ENCODE measurements at regions not wholly inside any gene's neighbourhood (a gene's known extent, or its start where the extent isn't known, plus 50 kb on each side); places are given as distances from the start of the nearest gene placed in this dataset.
"Not testable (repeated sequence)": the region's sequence is repeated elsewhere in the genome, so short reads cannot be mapped to it uniquely, and the experiment has no call there.

- DNase-seq (ENCODE audit: low read depth in 4 of 4, low spot score in 3 of 4) = no peak
These were observed 55.0 kb upstream of the PAK3 start for GRCh38 chrX:111041018-111041462.

GRCh38 chrX:111040377-111041017 lies 55.5 kb upstream of the PAK3 start:
- no peak for DNase-seq (ENCODE audit: low read depth in 4 of 4, low spot score in 3 of 4)

DNA sequence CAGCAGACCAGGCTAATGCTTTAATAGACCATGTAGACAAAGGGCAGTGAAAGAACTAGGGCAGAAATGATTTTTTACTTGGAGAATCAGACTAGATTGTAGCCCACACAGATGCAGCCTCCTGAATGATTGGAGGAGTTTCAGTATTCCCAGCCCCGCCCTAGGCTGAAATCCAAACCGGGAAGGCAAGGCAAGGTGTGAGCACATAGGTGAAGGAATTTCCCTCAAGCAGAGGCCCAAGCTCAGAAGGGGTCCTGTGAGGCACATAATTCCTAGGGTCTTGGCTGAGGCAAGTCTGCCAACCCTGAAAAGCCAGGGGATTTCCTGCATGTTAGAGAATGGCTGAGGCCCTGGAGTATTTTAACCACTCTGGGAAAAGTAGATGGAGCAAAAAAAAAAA lies 56.4 kb upstream of the PAK3 start:
- no peak for DNase-seq (ENCODE audit: low read depth in 4 of 4, low spot score in 3 of 4)

DNA sequence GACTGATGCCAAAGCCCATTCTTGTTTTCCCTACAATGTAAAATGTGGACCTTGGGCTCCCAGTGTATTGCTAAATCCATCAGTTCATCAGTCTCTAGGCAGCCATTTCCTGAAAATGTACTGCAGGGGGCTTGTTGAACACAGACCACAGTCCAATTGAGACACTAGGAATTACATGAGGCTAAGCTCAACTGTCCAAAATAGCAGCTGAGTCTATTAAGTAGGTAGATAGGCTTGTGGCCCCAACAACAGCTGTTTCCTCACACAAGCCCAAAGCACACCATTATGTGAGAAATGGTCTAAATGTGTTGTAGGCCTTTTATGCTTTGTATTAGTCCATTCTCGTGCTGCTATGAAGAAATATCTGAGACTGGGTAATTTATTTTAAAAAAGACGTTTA lies 60.0 kb upstream of the PAK3 start:
- no peak for DNase-seq (ENCODE audit: low read depth in 4 of 4, low spot score in 3 of 4)

DNA sequence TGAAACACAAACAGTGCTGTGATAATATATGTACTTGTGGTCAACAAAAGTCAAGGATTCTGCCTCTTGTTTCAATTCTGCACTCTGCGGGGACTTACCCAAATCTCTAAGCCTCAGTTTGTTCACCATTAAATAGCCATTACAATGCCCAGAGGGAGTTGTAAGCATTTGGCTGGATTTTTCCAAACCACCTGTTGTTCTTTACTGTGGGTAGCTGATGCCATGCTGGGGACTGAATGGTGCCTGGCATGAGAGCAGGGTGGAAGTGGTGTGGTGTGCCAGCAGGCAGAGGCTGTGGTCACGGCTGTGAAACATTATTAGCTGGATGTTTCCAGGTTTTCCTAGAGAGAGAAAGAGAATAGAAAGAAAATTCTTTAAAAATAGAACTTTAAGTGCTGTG lies 60.7 kb upstream of the PAK3 start:
- DNase-seq (ENCODE audit: low read depth in 4 of 4, low spot score in 3 of 4) = no peak

- not testable (repeated sequence) for DNase-seq (ENCODE audit: low read depth in 4 of 4, low spot score in 3 of 4)
These were observed 73.0 kb upstream of the PAK3 start for GRCh38 chrX:111022998-111023397.

- DNase-seq (ENCODE audit: low read depth in 4 of 4, low spot score in 3 of 4) = no peak
These were observed 75.7 kb upstream of the PAK3 start for GRCh38 chrX:111020283-111020682.

DNA sequence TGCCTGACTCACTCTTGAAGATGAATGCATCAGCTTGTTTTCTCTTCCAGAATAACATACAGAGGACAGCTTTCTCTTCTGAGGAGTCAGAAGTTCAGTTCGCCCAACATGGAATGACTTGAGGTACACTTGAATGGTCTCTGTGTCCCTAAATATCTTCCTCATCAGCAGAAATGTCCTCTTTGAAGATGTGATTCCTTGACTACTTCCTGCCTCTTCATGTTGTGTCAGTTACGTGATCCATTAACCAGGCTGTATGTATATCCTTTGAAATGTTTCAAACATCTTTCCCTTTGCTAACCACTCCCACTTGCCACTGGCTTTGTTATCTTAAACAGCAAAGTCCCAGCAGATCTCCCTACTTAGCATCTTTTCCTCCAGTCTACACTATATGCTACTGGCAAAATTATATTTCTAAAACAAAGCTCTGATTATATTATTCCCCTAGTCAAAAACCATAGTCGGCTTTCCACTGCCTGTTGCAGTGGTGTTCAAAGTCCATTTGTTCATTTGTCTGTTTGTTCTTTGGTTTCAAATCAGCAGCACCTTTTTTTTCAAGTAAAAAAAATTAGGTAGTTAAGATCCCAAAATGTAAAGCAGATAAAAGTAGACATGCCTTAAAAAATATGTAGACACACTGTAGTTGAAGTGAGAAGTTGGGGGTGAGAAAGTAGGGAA lies 82.1 kb upstream of the PAK3 start:
- no peak for DNase-seq (ENCODE audit: low read depth in 4 of 4, low spot score in 3 of 4)

GRCh38 chrX:111010111-111010510 lies 85.9 kb upstream of the PAK3 start:
- DNase-seq (ENCODE audit: low read depth in 4 of 4, low spot score in 3 of 4) = no peak

DNA sequence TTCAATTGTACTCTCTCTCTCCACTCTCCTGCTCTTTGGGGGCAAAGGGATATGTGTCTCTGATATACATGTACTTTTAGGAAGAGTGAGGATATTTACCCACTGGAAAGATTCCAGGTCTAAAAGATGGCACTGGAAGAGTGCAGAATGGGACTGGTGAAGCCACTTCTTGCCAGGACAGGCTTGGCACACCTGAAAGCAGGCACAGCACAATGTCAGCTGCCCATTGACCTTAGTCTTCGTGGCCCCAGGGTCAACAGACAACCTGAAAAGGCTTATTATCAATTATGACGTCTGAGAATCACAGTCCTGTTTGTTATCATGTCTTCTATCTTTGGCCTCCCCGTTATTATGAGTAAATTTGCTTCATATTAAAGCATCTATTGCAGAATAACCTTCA lies 86.7 kb upstream of the PAK3 start:
- no peak for DNase-seq (ENCODE audit: low read depth in 4 of 4, low spot score in 3 of 4)

- DNase-seq (ENCODE audit: low read depth in 4 of 4, low spot score in 3 of 4) = no peak
These were observed 87.9 kb upstream of the PAK3 start for GRCh38 chrX:111008126-111008525.

DNA sequence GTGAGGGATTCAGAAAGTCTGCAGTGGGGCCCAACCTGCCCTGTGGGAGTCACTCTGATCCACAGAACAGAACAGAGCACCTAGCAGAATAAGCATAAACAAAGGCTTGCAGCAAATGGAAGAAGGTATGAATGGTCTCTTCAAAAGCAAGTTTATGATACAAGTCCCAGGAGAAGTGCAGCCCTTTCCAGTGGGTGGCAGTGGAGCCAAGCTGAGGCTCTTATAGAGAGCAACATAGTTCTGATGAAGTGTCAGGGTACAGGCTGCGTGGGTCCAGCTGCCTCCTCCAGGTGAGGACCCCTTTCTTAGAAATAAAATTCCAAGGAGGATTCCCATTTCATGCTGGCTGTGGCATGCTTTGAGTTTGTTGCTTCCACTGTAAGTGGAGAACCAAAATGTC lies 88.8 kb upstream of the PAK3 start:
- no peak for DNase-seq (ENCODE audit: low read depth in 4 of 4, low spot score in 3 of 4)

- no peak for DNase-seq (ENCODE audit: low read depth in 4 of 4, low spot score in 3 of 4)
These were observed 89.9 kb upstream of the PAK3 start for GRCh38 chrX:111006116-111006515.

DNA sequence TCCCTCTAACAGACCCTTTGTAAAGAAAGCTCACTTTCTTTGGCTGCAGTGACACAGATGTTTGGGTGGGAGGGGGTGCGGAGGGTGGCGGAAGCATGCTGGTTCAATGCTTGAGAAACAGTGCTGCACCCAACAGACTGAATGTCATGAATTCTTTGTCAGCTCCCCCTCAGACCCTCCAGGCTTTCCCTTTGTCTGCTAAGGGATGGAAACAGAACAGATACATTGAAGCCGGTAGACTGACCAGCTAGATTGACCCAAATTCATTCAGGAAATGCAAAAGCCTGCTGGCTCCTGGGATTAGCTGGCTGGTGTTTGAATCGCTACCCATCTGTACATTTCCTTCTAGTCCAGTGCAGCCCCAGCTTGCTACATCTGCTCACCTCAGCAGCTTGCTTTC lies 90.8 kb upstream of the PAK3 start:
- DNase-seq (ENCODE audit: low read depth in 4 of 4, low spot score in 3 of 4) = no peak

DNA sequence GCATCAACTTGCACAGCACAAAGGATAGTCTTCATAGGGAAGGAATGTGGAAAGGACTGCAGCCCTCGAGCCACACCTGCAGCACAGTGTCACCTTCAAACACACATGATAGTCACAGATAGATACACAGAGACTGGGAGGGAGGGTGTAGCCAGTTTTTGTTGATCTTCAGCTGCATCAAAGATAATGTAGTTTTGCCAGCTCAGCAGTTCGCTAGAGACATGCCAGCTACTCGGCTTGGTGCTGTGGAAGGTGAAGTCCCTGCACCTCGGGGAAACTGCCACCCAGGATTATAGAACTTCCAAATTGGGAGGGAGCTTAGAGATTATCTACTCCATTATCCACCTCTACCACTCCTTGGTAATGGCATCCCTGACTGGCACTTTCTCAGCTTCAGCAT lies 92.9 kb upstream of the PAK3 start:
- DNase-seq (ENCODE audit: low read depth in 4 of 4, low spot score in 3 of 4) = no peak

- DNase-seq (ENCODE audit: low read depth in 4 of 4, low spot score in 3 of 4) = no peak
These were observed 103.4 kb upstream of the PAK3 start for GRCh38 chrX:110992611-110993010.

DNA sequence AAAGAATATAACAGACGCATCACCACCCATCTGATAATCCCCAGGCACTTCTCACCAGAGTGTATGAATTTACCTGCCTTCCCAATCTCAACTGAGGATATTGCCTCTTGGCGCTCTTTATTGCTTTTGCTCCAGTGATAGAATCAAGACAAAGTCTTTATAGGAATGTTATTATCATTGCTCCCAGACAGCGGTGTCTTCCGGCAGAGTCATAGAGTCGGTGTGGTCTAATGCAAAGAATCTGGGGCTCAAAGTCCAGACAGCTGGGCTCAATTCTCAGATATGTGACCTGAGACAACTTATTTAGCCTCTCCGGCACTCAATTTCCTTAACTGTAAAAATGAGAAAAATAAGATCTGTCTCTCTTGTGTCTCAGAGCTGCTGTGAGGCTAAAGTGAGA lies 106.1 kb upstream of the PAK3 start:
- no peak for DNase-seq (ENCODE audit: low read depth in 4 of 4, low spot score in 3 of 4)

DNA sequence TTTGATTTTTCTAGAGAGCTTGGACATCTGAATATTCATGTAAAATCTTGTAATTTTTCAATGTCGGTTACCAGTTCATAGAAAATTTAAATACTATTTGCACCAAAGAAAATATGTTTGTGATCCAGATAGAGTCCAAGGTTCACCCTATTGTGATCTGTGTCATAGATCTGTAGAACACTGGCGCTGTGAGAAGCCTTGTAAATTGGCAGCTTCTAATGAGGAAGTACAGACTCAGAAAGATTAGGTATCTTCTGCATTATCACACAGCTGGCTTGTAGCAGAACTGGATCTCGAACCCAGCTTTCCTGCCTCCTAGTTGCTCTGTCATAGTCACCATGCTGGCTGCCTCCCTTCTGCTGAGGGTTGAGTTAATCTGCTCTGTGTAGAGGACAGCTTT lies 106.5 kb upstream of the PAK3 start:
- DNase-seq (ENCODE audit: low read depth in 4 of 4, low spot score in 3 of 4) = no peak

- DNase-seq (ENCODE audit: low read depth in 4 of 4, low spot score in 3 of 4) = no peak
These were observed 108.7 kb upstream of the PAK3 start for GRCh38 chrX:110987292-110987691.

DNA sequence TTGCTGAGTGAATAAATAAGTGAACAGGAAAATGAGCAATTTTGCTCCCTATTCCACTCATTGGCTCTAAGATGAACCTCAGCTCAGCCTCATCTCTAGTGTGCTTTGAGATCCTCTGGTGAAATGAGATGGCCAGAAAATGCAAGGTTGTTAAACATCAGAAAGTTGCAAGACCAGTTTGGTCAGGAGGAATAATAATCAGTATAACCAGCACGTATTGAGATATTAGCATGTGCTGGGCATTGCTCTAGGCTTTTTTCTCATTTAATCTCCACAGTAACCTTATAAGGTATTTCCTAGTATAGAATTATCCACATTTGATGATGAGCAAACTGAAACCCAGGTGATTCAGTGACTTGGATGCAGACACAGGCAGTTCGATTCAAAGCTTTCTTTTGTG lies 110.5 kb upstream of the PAK3 start:
- DNase-seq (ENCODE audit: low read depth in 4 of 4, low spot score in 3 of 4) = no peak

GRCh38 chrX:110983024-110983423 lies 113.0 kb upstream of the PAK3 start:
- no peak for DNase-seq (ENCODE audit: low read depth in 4 of 4, low spot score in 3 of 4)

DNA sequence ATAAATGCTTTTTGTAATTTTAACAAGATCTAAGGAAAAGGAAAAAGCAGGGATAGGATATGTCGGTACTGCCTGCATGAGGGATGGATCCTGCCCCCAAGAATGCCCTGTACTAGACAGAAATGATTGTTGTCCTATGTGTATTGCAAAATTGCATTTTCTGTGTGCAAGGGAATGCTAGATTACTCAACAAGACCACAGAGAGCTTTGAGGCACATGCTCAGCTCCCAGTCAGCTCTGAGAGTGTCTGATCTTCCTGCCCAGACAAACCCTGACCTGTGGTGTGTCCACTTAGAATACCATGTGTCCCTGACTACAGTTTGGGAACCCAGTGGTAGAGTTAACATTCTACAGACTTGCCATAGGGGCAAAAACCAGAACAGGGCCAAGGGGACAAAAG lies 129.2 kb upstream of the PAK3 start:
- no peak for DNase-seq (ENCODE audit: low read depth in 4 of 4, low spot score in 3 of 4)

- no peak for DNase-seq (ENCODE audit: low read depth in 4 of 4, low spot score in 3 of 4)
These were observed 129.9 kb upstream of the PAK3 start for GRCh38 chrX:110966091-110966454.
